H9 (cell line): ENCODE measurements at regions not wholly inside any gene's neighbourhood (a gene's known extent, or its start where the extent isn't known, plus 50 kb on each side); places are given as distances from the start of the nearest gene placed in this dataset.

Experiments used
- DNase-seq: peaks from one replicate; pipeline ENCODE4 v3.0.0-alpha.2; 2017
- H2AFZ ChIP-seq: one replicate; pipeline ENCODE4 v1.6.1; 2013; ENCODE audit warnings: mild to moderate bottlenecking, low read length, control low read depth, moderate library complexity
- H2AK5ac ChIP-seq: 2 replicates; pipeline ENCODE4 v1.6.1; 2013; ENCODE audit warnings: low read length, control low read depth, mixed read lengths; ENCODE audit not compliant: insufficient read length
- H2BK120ac ChIP-seq: one replicate; pipeline ENCODE4 v1.6.1; 2013; ENCODE audit warnings: low read depth, mild to moderate bottlenecking, low read length, control low read depth, inconsistent platforms; ENCODE audit not compliant: poor library complexity, severe bottlenecking
- H2BK12ac ChIP-seq: 2 replicates; pipeline ENCODE4 v1.6.1; 2013; ENCODE audit warnings: low read length, control low read depth, mixed read lengths, low read depth; ENCODE audit not compliant: insufficient read length
- H2BK15ac ChIP-seq: 2 replicates; pipeline ENCODE4 v1.6.1; 2013; ENCODE audit warnings: low read depth, low read length, control low read depth
- H2BK20ac ChIP-seq: one replicate; pipeline ENCODE4 v1.6.1; 2013; ENCODE audit warnings: low read depth, mild to moderate bottlenecking, low read length, control low read depth, inconsistent platforms; ENCODE audit not compliant: poor library complexity, severe bottlenecking
- H2BK5ac ChIP-seq: 2 replicates; pipeline ENCODE4 v1.6.1; 2013; ENCODE audit warnings: low read length, control low read depth, mixed read lengths; ENCODE audit not compliant: insufficient read length
- H3K14ac ChIP-seq: 2 replicates; pipeline ENCODE4 v1.6.1; 2013; ENCODE audit warnings: low read length, control low read depth; ENCODE audit not compliant: insufficient read depth
- H3K18ac ChIP-seq: 2 replicates; pipeline ENCODE4 v1.6.1; 2013; ENCODE audit warnings: low read depth, mild to moderate bottlenecking, mixed read lengths, low read length, control low read depth; ENCODE audit not compliant: insufficient read length
- H3K23ac ChIP-seq: 2 replicates; pipeline ENCODE4 v1.6.1; 2013; ENCODE audit warnings: low read length, control low read depth, mixed read lengths, low read depth; ENCODE audit not compliant: insufficient read length
- H3K23me2 ChIP-seq: 2 replicates; pipeline ENCODE4 v1.6.1; 2013; ENCODE audit warnings: low read depth, mild to moderate bottlenecking, mixed read lengths, low read length, control low read depth; ENCODE audit not compliant: insufficient read length, poor library complexity, severe bottlenecking
- H3K27ac ChIP-seq: 2 replicates; pipeline ENCODE4 v1.5.1; 2013; ENCODE audit warnings: low read length, control low read depth, mixed read lengths, low read depth; ENCODE audit not compliant: insufficient read length
- H3K27me3 ChIP-seq: 2 replicates; pipeline ENCODE4 v1.6.1; 2013; ENCODE audit warnings: low read length, control low read depth, inconsistent platforms; ENCODE audit not compliant: insufficient read depth
- H3K4ac ChIP-seq: 2 replicates; pipeline ENCODE4 v1.6.1; 2013; ENCODE audit warnings: low read depth, mild to moderate bottlenecking, control low read depth, inconsistent platforms, low read length, moderate library complexity
- H3K4me1 ChIP-seq: 2 replicates; pipeline ENCODE4 v1.6.1; 2013; ENCODE audit warnings: low read length, control low read depth, inconsistent platforms; ENCODE audit not compliant: insufficient read depth
- H3K4me2 ChIP-seq: 2 replicates; pipeline ENCODE4 v1.6.1; 2013; ENCODE audit warnings: low read length, control low read depth, mixed read lengths; ENCODE audit not compliant: insufficient read length, insufficient read depth
- H3K56ac ChIP-seq: 2 replicates; pipeline ENCODE4 v1.6.1; 2013; ENCODE audit warnings: low read depth, mild to moderate bottlenecking, mixed read lengths, low read length, control low read depth; ENCODE audit not compliant: insufficient read length
- H3K79me1 ChIP-seq: 2 replicates; pipeline ENCODE4 v1.6.1; 2013; ENCODE audit warnings: low read depth, mild to moderate bottlenecking, moderate library complexity, low read length, control low read depth, inconsistent platforms; ENCODE audit not compliant: insufficient read depth, poor library complexity, severe bottlenecking
- H3K79me2 ChIP-seq: 2 replicates; pipeline ENCODE4 v1.6.1; 2013; ENCODE audit warnings: low read length, control low read depth, inconsistent platforms; ENCODE audit not compliant: insufficient read depth
- H3K9ac ChIP-seq: 2 replicates; pipeline ENCODE4 v1.6.1; 2013; ENCODE audit warnings: low read length, control low read depth, mixed read lengths; ENCODE audit not compliant: insufficient read length; ENCODE audit errors: extremely low read depth
- H3K9me3 ChIP-seq: one replicate; pipeline ENCODE4 v1.6.1; 2013; ENCODE audit warnings: low read depth, low read length, inconsistent platforms; ENCODE audit not compliant: control insufficient read depth
- H3T11ph ChIP-seq: one replicate; pipeline ENCODE4 v1.6.1; 2013; ENCODE audit warnings: mild to moderate bottlenecking, low read length, control low read depth, inconsistent platforms
- H4K20me1 ChIP-seq: one replicate; pipeline ENCODE4 v1.6.1; 2013; ENCODE audit not compliant: control insufficient read depth, insufficient read length, insufficient read depth
- H4K5ac ChIP-seq: 2 replicates; pipeline ENCODE4 v1.6.1; 2013; ENCODE audit warnings: low read depth, mild to moderate bottlenecking, mixed read lengths, low read length, control low read depth; ENCODE audit not compliant: insufficient read length
- H4K8ac ChIP-seq: replicated peaks from 2 replicates; pipeline ENCODE4 v1.6.1; 2013; ENCODE audit warnings: low read length, control low read depth, mixed read lengths, low read depth; ENCODE audit not compliant: insufficient read length
- H4K91ac ChIP-seq: 2 replicates; pipeline ENCODE4 v1.6.1; 2013; ENCODE audit warnings: low read depth, mild to moderate bottlenecking, moderate library complexity, mixed read lengths, low read length, control low read depth; ENCODE audit not compliant: insufficient read length
- H3K27ac Mint-ChIP-seq, 3 experiments: 2 replicates in 2 of 3; 3 replicates in 1 of 3; pipeline ENCODE4 v1.8.0; 2020 to 2021; ENCODE audit warnings: mixed read lengths in 3 of 3, mild to moderate bottlenecking in 1 of 3, moderate library complexity in 1 of 3
- H3K27me3 Mint-ChIP-seq: 2 replicates; pipeline ENCODE4 v1.8.0; 2021; ENCODE audit warnings: low read depth, mild to moderate bottlenecking, moderate library complexity, mixed read lengths
- H3K36me3 Mint-ChIP-seq, 3 experiments: 2 replicates in 2 of 3; 3 replicates in 1 of 3; pipeline ENCODE4 v1.8.0; 2020 to 2021; ENCODE audit warnings: low read depth in 3 of 3, mixed read lengths in 3 of 3; ENCODE audit not compliant: insufficient read depth in 1 of 3
- H3K4me1 Mint-ChIP-seq, 2 experiments: 2 replicates each; pipeline ENCODE4 v1.8.0; 2020; ENCODE audit warnings: mixed read lengths in 2 of 2
- H3K4me3 Mint-ChIP-seq, 2 experiments: 2 replicates in 1 of 2; 3 replicates in 1 of 2; pipeline ENCODE4 v1.8.0; 2020 to 2021; ENCODE audit warnings: mild to moderate bottlenecking in 2 of 2, mixed read lengths in 2 of 2, moderate library complexity in 1 of 2
- H3K9me3 Mint-ChIP-seq, 2 experiments: 2 replicates in 1 of 2; 3 replicates in 1 of 2; pipeline ENCODE4 v1.8.0; 2020; ENCODE audit warnings: mild to moderate bottlenecking in 2 of 2, mixed read lengths in 2 of 2, moderate library complexity in 1 of 2
- TF ChIP-seq, protein P1 (sequence below): fragments of 200-600 bp; sonication (generic); conservative IDR thresholded peaks from 3 replicates; pipeline ENCODE4 v1.8.0; 2021; ENCODE audit warnings: antibody characterized with exemption, mild to moderate bottlenecking

DNA sequence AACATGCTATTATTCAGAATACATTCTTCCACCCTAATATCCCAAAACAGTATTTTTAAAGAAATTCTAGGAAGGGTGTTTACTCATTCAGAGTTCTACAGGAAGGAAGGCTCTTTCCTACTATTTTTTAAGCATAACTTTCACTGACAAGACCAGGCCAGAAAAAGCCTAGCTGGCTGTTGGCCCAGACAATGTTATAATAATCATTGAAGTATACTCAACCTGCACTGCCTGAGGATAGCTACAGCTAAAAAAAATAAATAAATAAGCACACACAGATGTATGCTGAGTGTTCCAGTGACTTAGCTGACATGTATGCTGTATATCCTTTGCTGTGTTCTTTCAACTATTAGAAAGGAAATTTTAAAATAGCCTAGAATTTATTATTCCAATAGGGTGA, 145.8 kb upstream of the SPRY1 start:
- Mint-ChIP-seq H3K4me3 (no peak overlapping the region), H3K4me1 (no peaks in the 10 kb centered on the region)
- TF ChIP-seq, protein P1, sequence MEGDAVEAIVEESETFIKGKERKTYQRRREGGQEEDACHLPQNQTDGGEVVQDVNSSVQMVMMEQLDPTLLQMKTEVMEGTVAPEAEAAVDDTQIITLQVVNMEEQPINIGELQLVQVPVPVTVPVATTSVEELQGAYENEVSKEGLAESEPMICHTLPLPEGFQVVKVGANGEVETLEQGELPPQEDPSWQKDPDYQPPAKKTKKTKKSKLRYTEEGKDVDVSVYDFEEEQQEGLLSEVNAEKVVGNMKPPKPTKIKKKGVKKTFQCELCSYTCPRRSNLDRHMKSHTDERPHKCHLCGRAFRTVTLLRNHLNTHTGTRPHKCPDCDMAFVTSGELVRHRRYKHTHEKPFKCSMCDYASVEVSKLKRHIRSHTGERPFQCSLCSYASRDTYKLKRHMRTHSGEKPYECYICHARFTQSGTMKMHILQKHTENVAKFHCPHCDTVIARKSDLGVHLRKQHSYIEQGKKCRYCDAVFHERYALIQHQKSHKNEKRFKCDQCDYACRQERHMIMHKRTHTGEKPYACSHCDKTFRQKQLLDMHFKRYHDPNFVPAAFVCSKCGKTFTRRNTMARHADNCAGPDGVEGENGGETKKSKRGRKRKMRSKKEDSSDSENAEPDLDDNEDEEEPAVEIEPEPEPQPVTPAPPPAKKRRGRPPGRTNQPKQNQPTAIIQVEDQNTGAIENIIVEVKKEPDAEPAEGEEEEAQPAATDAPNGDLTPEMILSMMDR = no peak

More for the DNA sequence above, 145.8 kb upstream of the SPRY1 start:
- Histone ChIP-seq H3K18ac (no peak overlapping the region), H3K79me2 (no peaks in the 10 kb centered on the region), H4K91ac (no peak overlapping the region), H4K8ac (no peak overlapping the region), H3K14ac (no peak overlapping the region), H2BK120ac (no peak overlapping the region), H2BK20ac (no peak overlapping the region), H3K79me1 (no peaks in the 10 kb centered on the region), H3K9ac (no peak overlapping the region), H3K56ac (no peak overlapping the region), H3K4me2 (no peak overlapping the region), H2AK5ac (no peak overlapping the region), H2BK5ac (no peak overlapping the region), H4K5ac (no peak overlapping the region), H3K23me2 (no peaks in the 10 kb centered on the region), H2BK15ac (no peak overlapping the region), H2BK12ac (no peak overlapping the region), H3K23ac (no peak overlapping the region), H3K9me3 (no peaks in the 10 kb centered on the region), H3K4ac (no peak overlapping the region), H3K4me1 (no peaks in the 10 kb centered on the region), H3T11ph (no peak overlapping the region), H3K27ac (no peak overlapping the region), H3K27me3 (no peaks in the 10 kb centered on the region), H4K20me1 (no peaks in the 10 kb centered on the region), H2AFZ (no peak overlapping the region)
- Mint-ChIP-seq H3K36me3 (no peaks in the 10 kb centered on the region), H3K27ac (no peak overlapping the region), H3K27me3 (no peaks in the 10 kb centered on the region), H3K9me3 (no peaks in the 10 kb centered on the region)
- no peak for DNase-seq
